HEK293 (cell line): ENCODE measurements at regions not wholly inside any gene's neighbourhood (a gene's known extent, or its start where the extent isn't known, plus 50 kb on each side); places are given as distances from the start of the nearest gene placed in this dataset.

Experiments used
- CTCF ChIA-PET: fragments of 350-600 bp; formaldehyde crosslinking; extraction: SDS; loops from one replicate; lab custom pipeline; 2021; ENCODE audit warnings: antibody characterized with exemption; lab: Yijun Ruan, JAX
- POLR2A ChIA-PET: fragments of 300-600 bp; formaldehyde crosslinking; extraction: SDS; loops from one replicate; lab custom pipeline; 2020; ENCODE audit warnings: antibody characterized with exemption, inconsistent platforms; lab: Yijun Ruan, JAX
- H3K27ac ChIP-seq: fragments of 200-500 bp; sonication (Bioruptor generic); 2 replicates; pipeline ENCODE4 v1.5.1; 2014; ENCODE audit warnings: low read depth, low read length, control low read depth, inconsistent platforms; ENCODE audit errors: extremely low read depth
- H3K36me3 ChIP-seq, 2 experiments: fragments of 200-500 bp in 1 of 2; sonication (Bioruptor generic) in 1 of 2; 1 replicate in 1 of 2; 2 replicates in 1 of 2; pipeline ENCODE4 v1.5.1; 2014 to 2017; ENCODE audit warnings: inconsistent platforms in 2 of 2, low read length in 2 of 2; ENCODE audit not compliant: control insufficient read depth in 2 of 2, insufficient read depth in 1 of 2
- H3K4me1 ChIP-seq: fragments of 200-500 bp; sonication (Bioruptor generic); 2 replicates; pipeline ENCODE4 v1.5.1; 2014; ENCODE audit warnings: mild to moderate bottlenecking, low read length, inconsistent platforms; ENCODE audit not compliant: control insufficient read depth, insufficient read depth
- H3K4me3 ChIP-seq: 2 replicates; pipeline ENCODE4 v1.5.1; 2011; ENCODE audit warnings: low read depth, mild to moderate bottlenecking, control low read depth, low read length, moderate library complexity
- H3K9me3 ChIP-seq: fragments of 200-500 bp; sonication (Bioruptor generic); 2 replicates; pipeline ENCODE4 v1.5.1; 2014; ENCODE audit warnings: low read depth, low read length, inconsistent platforms; ENCODE audit not compliant: control insufficient read depth, insufficient read depth
- AEBP2 ChIP-seq: fragments of 450-650 bp; formaldehyde crosslinking; IDR thresholded peaks from 2 replicates; pipeline ENCODE4 v1.5.1; 2016; ENCODE audit warnings: missing biosample characterization, missing genetic modification characterization, borderline replicate concordance
- BCL6B ChIP-seq: fragments of 450-650 bp; formaldehyde crosslinking; IDR thresholded peaks from 2 replicates; pipeline ENCODE4 v1.5.1; 2017; ENCODE audit warnings: missing biosample characterization, missing genetic modification characterization
- EGR2 ChIP-seq: fragments of 450-650 bp; formaldehyde crosslinking; IDR thresholded peaks from 2 replicates; pipeline ENCODE4 v1.5.1; 2016; ENCODE audit warnings: low read depth, missing biosample characterization, missing genetic modification characterization
- FEZF1 ChIP-seq: fragments of 450-650 bp; formaldehyde crosslinking; IDR thresholded peaks from 2 replicates; pipeline ENCODE4 v1.5.1; 2016; ENCODE audit warnings: missing biosample characterization, missing genetic modification characterization
- MYNN ChIP-seq: fragments of 450-650 bp; formaldehyde crosslinking; IDR thresholded peaks from 2 replicates; pipeline ENCODE4 v1.5.1; 2016; ENCODE audit warnings: missing biosample characterization, missing genetic modification characterization, borderline replicate concordance
- PRDM10 ChIP-seq: fragments of 450-650 bp; formaldehyde crosslinking; IDR thresholded peaks from 2 replicates; pipeline ENCODE4 v1.5.1; 2016; ENCODE audit warnings: missing biosample characterization, missing genetic modification characterization
- PRDM4 ChIP-seq: fragments of 450-650 bp; formaldehyde crosslinking; IDR thresholded peaks from 2 replicates; pipeline ENCODE4 v1.5.1; 2017; ENCODE audit warnings: missing biosample characterization, missing genetic modification characterization
- SCRT1 ChIP-seq: fragments of 450-650 bp; formaldehyde crosslinking; IDR thresholded peaks from 2 replicates; pipeline ENCODE4 v1.5.1; 2016; ENCODE audit warnings: missing biosample characterization, missing genetic modification characterization, borderline replicate concordance
- WT1 ChIP-seq: fragments of 450-650 bp; formaldehyde crosslinking; IDR thresholded peaks from 2 replicates; pipeline ENCODE4 v1.5.1; 2016; ENCODE audit warnings: missing biosample characterization, missing genetic modification characterization
- YY2 ChIP-seq: fragments of 450-650 bp; formaldehyde crosslinking; IDR thresholded peaks from 2 replicates; pipeline ENCODE4 v1.5.1; 2016; ENCODE audit warnings: missing biosample characterization, missing genetic modification characterization
- ZBTB20 ChIP-seq: fragments of 450-650 bp; formaldehyde crosslinking; IDR thresholded peaks from 2 replicates; pipeline ENCODE4 v1.5.1; 2016; ENCODE audit warnings: missing biosample characterization, missing genetic modification characterization
- ZBTB21 ChIP-seq: fragments of 450-650 bp; formaldehyde crosslinking; IDR thresholded peaks from 2 replicates; pipeline ENCODE4 v1.5.1; 2017; ENCODE audit warnings: missing biosample characterization, missing genetic modification characterization
- ZFP41 ChIP-seq: fragments of 450-650 bp; formaldehyde crosslinking; IDR thresholded peaks from 2 replicates; pipeline ENCODE4 v1.5.1; 2016; ENCODE audit warnings: missing biosample characterization, missing genetic modification characterization, borderline replicate concordance
- ZIC2 ChIP-seq: fragments of 450-650 bp; formaldehyde crosslinking; IDR thresholded peaks from 2 replicates; pipeline ENCODE4 v1.5.1; 2016; ENCODE audit warnings: missing biosample characterization, missing genetic modification characterization
- ZNF221 ChIP-seq: fragments of 450-650 bp; formaldehyde crosslinking; IDR thresholded peaks from 2 replicates; pipeline ENCODE4 v1.5.1; 2017; ENCODE audit warnings: missing biosample characterization, missing genetic modification characterization, borderline replicate concordance
- ZNF239 ChIP-seq: fragments of 450-650 bp; formaldehyde crosslinking; IDR thresholded peaks from 2 replicates; pipeline ENCODE4 v1.5.1; 2016; ENCODE audit warnings: missing biosample characterization, missing genetic modification characterization
- ZNF266 ChIP-seq: fragments of 450-650 bp; formaldehyde crosslinking; IDR thresholded peaks from 2 replicates; pipeline ENCODE4 v1.5.1; 2016; ENCODE audit warnings: missing biosample characterization, missing genetic modification characterization, low read depth
- ZNF324 ChIP-seq: fragments of 450-650 bp; formaldehyde crosslinking; IDR thresholded peaks from 2 replicates; pipeline ENCODE4 v1.5.1; 2016; ENCODE audit warnings: missing biosample characterization, missing genetic modification characterization
- ZNF473 ChIP-seq: fragments of 450-650 bp; formaldehyde crosslinking; IDR thresholded peaks from 2 replicates; pipeline ENCODE4 v1.5.1; 2017; ENCODE audit warnings: missing biosample characterization, missing genetic modification characterization
- ZNF654 ChIP-seq: fragments of 450-650 bp; formaldehyde crosslinking; IDR thresholded peaks from 2 replicates; pipeline ENCODE4 v1.5.1; 2016; ENCODE audit warnings: low read depth, missing biosample characterization, missing genetic modification characterization
- ZNF776 ChIP-seq: fragments of 450-650 bp; formaldehyde crosslinking; IDR thresholded peaks from 2 replicates; pipeline ENCODE4 v1.5.0; 2017; ENCODE audit warnings: missing biosample characterization, missing genetic modification characterization, borderline replicate concordance
- ZNF843 ChIP-seq: fragments of 450-650 bp; formaldehyde crosslinking; IDR thresholded peaks from 2 replicates; pipeline ENCODE4 v1.5.1; 2016; ENCODE audit warnings: missing biosample characterization, missing genetic modification characterization
- ZSCAN5A ChIP-seq: fragments of 450-650 bp; formaldehyde crosslinking; IDR thresholded peaks from 2 replicates; pipeline ENCODE4 v1.5.1; 2016; ENCODE audit warnings: missing biosample characterization, missing genetic modification characterization

- TF ChIP-seq ZSCAN5A = no peak
- no peak for TF ChIP-seq ZIC2 (tag by site-specific recombination)
- no peak for TF ChIP-seq AEBP2 (tag by site-specific recombination)
- TF ChIP-seq FEZF1 (tag by site-specific recombination) = no peak
- TF ChIP-seq BCL6B (tag by site-specific recombination) = no peak
- no peak for TF ChIP-seq EGR2 (tag by site-specific recombination)
Observed at GRCh38 chr1:5634893-5635292, 357.3 kb downstream of the NPHP4 start (continued).

GRCh38 chr1:5632814-5633213, 359.4 kb downstream of the NPHP4 start:
- POLR2A ChIA-PET = no interaction called here
- Histone ChIP-seq H3K27ac (no peak overlapping the region), H3K4me3 (no peak overlapping the region), H3K9me3 (no peaks in the 10 kb centered on the region), H3K4me1 (no peaks in the 10 kb centered on the region), H3K36me3 (no peaks in the 10 kb centered on the region)
- CTCF ChIA-PET = interaction anchor here (0.6 kb wide), 1 partner anchor 402 kb away, joined by 5 read pairs; no protein-coding TSS in a partner anchor
- TF ChIP-seq ZNF221 (no peak), YY2 (tag by site-specific recombination) (no peak), ZFP41 (no peak), WT1 (tag by site-specific recombination) (no peak), ZNF266 (tag by site-specific recombination) (no peak), ZBTB20 (tag by site-specific recombination) (no peak), ZNF324 (no peak), ZNF654 (tag by site-specific recombination) (no peak), BCL6B (tag by site-specific recombination) (no peak)

GRCh38 chr1:5632224-5632623, 360.0 kb downstream of the NPHP4 start:
- ChIA-PET POLR2A (interaction anchor here (0.6 kb wide), 1 partner anchor 1145 kb away, joined by 4 read pairs; no protein-coding TSS in a partner anchor), CTCF (no interaction called here)
- no peak overlapping the region for H3K27ac ChIP-seq
- H3K36me3 ChIP-seq = no peaks in the 10 kb centered on the region
- no peaks in the 10 kb centered on the region for H3K9me3 ChIP-seq
- H3K4me1 ChIP-seq = no peaks in the 10 kb centered on the region
- no peak overlapping the region for H3K4me3 ChIP-seq
- TF ChIP-seq PRDM10 (no peak), PRDM4 (tag by site-specific recombination) (no peak), ZNF239 (tag by site-specific recombination) (no peak), ZNF843 (no peak), ZNF473 (tag by site-specific recombination) (no peak), ZNF776 (tag by site-specific recombination) (no peak), ZBTB21 (tag by site-specific recombination) (no peak), SCRT1 (tag by site-specific recombination) (no peak), MYNN (no peak)
